ENCODE measurements at regions not wholly inside any gene's neighbourhood (a gene's known extent, or its start where the extent isn't known, plus 50 kb on each side); places are given as distances from the start of the nearest gene placed in this dataset.

- in situ Hi-C loops (cut with HindIII; ENCODE audit: low pct_unique_long_range_greater_than_20kb, low sequenced_read_pairs), result no loop called here
- BruUV-seq (replicated peaks), result no TSS peak
- ChIA-PET POLR2A (no interaction called here), CTCF (no interaction called here)
- H3K4me3 ChIP-seq (ENCODE audit: low read depth in 2 of 2, low read length in 2 of 2), result no peak overlapping the region
- no peak for DNase-seq (ENCODE audit: low read depth, low spot score)
- no peaks in the 10 kb centered on the region for H3K9me3 ChIP-seq (ENCODE audit: control insufficient read depth, insufficient read depth, low read depth, low read length)
- no peaks in the 10 kb centered on the region for H3K36me3 ChIP-seq (ENCODE audit: control insufficient read depth, insufficient read depth, low read length)
- no peak overlapping the region for H3K27ac ChIP-seq (ENCODE audit: low read length)
- H3K27me3 ChIP-seq (ENCODE audit: control insufficient read depth, insufficient read depth, low read length), result no peaks in the 10 kb centered on the region; the same call in 1 of the 2 replicates
- intact Hi-C loops (cut with micrococcal nuclease; ENCODE audit: unreplicated experiment), result no loop called here
- no peak for ATAC-seq
- H3K4me1 ChIP-seq (ENCODE audit: control insufficient read depth, insufficient read depth, low read length), result no peaks in the 10 kb centered on the region
- TF ChIP-seq, protein P1, sequence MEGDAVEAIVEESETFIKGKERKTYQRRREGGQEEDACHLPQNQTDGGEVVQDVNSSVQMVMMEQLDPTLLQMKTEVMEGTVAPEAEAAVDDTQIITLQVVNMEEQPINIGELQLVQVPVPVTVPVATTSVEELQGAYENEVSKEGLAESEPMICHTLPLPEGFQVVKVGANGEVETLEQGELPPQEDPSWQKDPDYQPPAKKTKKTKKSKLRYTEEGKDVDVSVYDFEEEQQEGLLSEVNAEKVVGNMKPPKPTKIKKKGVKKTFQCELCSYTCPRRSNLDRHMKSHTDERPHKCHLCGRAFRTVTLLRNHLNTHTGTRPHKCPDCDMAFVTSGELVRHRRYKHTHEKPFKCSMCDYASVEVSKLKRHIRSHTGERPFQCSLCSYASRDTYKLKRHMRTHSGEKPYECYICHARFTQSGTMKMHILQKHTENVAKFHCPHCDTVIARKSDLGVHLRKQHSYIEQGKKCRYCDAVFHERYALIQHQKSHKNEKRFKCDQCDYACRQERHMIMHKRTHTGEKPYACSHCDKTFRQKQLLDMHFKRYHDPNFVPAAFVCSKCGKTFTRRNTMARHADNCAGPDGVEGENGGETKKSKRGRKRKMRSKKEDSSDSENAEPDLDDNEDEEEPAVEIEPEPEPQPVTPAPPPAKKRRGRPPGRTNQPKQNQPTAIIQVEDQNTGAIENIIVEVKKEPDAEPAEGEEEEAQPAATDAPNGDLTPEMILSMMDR (IDR thresholded peaks at IDR 0.05), result no peak
- TF ChIP-seq TCF7L2 (IDR thresholded peaks at IDR 0.05; ENCODE audit: low read depth, low read length) (no peak), SIN3A (IDR thresholded peaks at IDR 0.05; ENCODE audit: borderline replicate concordance, insufficient read depth, low read depth, low read length) (no peak), POLR2AphosphoS5 (IDR thresholded peaks at IDR 0.05; ENCODE audit: low read depth, low read length) (no peak)
- TF ChIP-seq, protein P2, sequence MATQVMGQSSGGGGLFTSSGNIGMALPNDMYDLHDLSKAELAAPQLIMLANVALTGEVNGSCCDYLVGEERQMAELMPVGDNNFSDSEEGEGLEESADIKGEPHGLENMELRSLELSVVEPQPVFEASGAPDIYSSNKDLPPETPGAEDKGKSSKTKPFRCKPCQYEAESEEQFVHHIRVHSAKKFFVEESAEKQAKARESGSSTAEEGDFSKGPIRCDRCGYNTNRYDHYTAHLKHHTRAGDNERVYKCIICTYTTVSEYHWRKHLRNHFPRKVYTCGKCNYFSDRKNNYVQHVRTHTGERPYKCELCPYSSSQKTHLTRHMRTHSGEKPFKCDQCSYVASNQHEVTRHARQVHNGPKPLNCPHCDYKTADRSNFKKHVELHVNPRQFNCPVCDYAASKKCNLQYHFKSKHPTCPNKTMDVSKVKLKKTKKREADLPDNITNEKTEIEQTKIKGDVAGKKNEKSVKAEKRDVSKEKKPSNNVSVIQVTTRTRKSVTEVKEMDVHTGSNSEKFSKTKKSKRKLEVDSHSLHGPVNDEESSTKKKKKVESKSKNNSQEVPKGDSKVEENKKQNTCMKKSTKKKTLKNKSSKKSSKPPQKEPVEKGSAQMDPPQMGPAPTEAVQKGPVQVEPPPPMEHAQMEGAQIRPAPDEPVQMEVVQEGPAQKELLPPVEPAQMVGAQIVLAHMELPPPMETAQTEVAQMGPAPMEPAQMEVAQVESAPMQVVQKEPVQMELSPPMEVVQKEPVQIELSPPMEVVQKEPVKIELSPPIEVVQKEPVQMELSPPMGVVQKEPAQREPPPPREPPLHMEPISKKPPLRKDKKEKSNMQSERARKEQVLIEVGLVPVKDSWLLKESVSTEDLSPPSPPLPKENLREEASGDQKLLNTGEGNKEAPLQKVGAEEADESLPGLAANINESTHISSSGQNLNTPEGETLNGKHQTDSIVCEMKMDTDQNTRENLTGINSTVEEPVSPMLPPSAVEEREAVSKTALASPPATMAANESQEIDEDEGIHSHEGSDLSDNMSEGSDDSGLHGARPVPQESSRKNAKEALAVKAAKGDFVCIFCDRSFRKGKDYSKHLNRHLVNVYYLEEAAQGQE (IDR thresholded peaks at IDR 0.05; ENCODE audit: insufficient read depth in 1 of 2, low read depth in 2 of 2, low read length in 1 of 2), result no peak
These were observed 224.9 kb downstream of the IBTK start for GRCh38 chr6:82022614-82023129.

DNA sequence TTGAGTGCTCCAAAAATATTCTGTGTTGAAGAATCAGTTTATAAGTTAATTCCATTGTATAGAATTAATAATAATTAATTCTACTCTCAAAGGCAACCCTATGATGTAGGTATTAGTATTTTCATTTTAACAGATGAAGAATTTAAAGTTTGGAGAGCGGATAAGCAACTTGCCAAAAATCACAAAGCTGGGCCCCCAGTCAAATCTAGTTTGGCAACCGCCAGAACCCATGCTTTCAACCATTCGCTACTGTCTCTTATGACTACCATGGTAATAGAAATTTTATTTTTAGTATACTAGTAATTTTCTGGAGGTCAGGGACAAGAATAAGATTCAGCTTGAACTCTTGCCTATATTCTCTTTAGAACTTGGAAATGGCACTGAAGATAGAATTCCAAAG is 229.8 kb downstream of the IBTK start:
- no peaks in the 10 kb centered on the region for H3K9me3 ChIP-seq (ENCODE audit: control insufficient read depth, insufficient read depth, low read depth, low read length)
- ATAC-seq (no peak), DNase-seq (ENCODE audit: low read depth, low spot score) (no peak)
- in situ Hi-C loops (cut with HindIII; ENCODE audit: low pct_unique_long_range_greater_than_20kb, low sequenced_read_pairs) (no loop called here), intact Hi-C loops (cut with micrococcal nuclease; ENCODE audit: unreplicated experiment) (no loop called here)
- H3K27me3 ChIP-seq (ENCODE audit: control insufficient read depth, insufficient read depth, low read length), result no peaks in the 10 kb centered on the region
- CTCF ChIA-PET, result no interaction called here
- H3K4me1 ChIP-seq (ENCODE audit: control insufficient read depth, insufficient read depth, low read length), result no peaks in the 10 kb centered on the region
- H3K4me3 ChIP-seq (ENCODE audit: low read depth in 2 of 2, low read length in 2 of 2), result no peak overlapping the region
- POLR2A ChIA-PET, result no interaction called here
- BruUV-seq (replicated peaks), result no TSS peak
- TF ChIP-seq, protein P2 (IDR thresholded peaks at IDR 0.05; ENCODE audit: insufficient read depth in 1 of 2, low read depth in 2 of 2, low read length in 1 of 2), result no peak
- TF ChIP-seq, protein P1 (IDR thresholded peaks at IDR 0.05), result no peak
- TF ChIP-seq SIN3A (IDR thresholded peaks at IDR 0.05; ENCODE audit: borderline replicate concordance, insufficient read depth, low read depth, low read length) (no peak), POLR2AphosphoS5 (IDR thresholded peaks at IDR 0.05; ENCODE audit: low read depth, low read length) (no peak), TCF7L2 (IDR thresholded peaks at IDR 0.05; ENCODE audit: low read depth, low read length) (no peak)
- no peak overlapping the region for H3K27ac ChIP-seq (ENCODE audit: low read length)
- H3K36me3 ChIP-seq (ENCODE audit: control insufficient read depth, insufficient read depth, low read length), result no peaks in the 10 kb centered on the region

All from Panc1 (cell line).